HG03159 (cell line): ENCODE measurements at regions not wholly inside any gene's neighbourhood (a gene's known extent, or its start where the extent isn't known, plus 50 kb on each side); places are given as distances from the start of the nearest gene placed in this dataset.

ENCODE experiments used
- ATAC-seq: cut with Tn5 transposase; IDR thresholded peaks from one replicate; pipeline ENCODE4 v1.9.1; 2021; ENCODE audit warnings: mild to moderate bottlenecking, moderate library complexity; ENCODE audit not compliant: unreplicated experiment

DNA sequence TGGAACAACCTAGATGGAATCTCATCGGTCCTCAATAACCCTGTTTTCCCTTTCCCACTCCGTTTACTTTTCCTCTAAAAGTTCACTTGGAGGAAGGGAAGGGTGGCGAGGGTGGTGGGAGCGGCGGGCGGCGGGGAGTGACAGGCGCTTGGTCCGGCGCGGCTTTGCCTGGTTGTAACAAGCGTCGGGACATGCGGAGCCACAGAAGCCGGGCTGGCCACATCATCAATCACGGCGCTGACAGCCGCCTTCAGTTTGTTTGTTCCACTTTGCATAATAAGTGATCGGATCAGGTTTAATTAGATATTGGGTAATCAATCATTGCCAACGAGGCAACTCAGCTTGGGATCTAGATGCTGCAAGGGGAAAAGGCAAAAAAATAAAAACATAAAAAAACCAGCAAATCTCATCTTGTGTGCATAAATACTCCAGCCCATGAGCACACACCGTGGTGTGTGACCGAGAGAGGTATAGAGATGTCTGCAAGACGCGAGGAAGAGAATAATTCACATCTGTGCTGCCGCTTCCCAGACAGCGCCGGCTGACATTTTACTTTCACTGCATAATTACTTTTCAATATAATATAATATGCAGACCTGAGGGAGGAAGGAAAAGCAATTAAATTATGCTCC, 396.2 kb upstream of the IRX4 start:
- ATAC-seq: no peak

- ATAC-seq: no peak
Observed at GRCh38 chr5:2277886-2278285, 395.2 kb upstream of the IRX4 start.

- no peak for ATAC-seq
Observed at GRCh38 chr5:2276101-2276500, 393.4 kb upstream of the IRX4 start.

DNA sequence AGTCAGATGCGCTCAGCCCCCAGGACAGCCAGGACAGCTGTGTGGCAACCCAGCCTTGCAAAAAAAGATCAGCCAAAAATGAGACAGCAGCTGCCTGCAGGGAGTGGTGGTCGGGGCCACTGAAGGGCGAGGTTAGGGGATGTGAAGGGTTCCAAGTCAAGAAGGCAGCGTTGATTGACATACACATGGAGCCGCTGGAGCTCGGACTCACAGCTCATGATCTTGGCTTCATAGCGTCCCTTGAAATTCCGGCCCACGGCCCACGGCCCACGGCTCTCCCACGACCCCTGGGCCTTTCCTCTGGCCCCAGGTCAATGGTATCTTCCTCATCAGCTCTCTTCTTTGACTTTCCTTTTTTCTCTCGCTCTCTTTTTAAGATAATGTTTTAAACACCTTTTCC, 390.0 kb upstream of the IRX4 start:
- no peak for ATAC-seq

DNA sequence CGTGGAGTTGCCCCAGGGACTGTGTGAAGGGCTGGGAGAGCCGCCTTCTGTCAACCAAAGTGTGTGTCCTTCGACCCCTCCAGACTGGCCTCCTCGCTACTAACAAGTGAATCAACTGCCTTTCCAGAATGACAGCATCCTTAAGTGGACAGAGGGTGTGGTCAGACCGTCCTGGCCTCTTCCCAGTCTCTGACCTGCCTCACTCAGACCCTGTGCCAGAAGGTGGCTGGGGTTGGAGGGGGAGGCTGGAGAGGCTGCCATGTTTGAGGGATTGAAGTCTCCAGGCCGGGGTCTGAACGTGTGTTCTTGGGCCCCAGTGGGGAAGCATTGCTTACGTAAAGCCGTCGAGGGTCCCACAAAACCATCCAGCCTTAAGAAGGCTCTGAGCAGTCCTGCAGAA, 389.3 kb upstream of the IRX4 start:
- ATAC-seq: no peak

- ATAC-seq: no peak
Observed at GRCh38 chr5:2271316-2271715, 388.6 kb upstream of the IRX4 start.

- no peak for ATAC-seq
Observed at GRCh38 chr5:2270467-2270866, 387.7 kb upstream of the IRX4 start.

DNA sequence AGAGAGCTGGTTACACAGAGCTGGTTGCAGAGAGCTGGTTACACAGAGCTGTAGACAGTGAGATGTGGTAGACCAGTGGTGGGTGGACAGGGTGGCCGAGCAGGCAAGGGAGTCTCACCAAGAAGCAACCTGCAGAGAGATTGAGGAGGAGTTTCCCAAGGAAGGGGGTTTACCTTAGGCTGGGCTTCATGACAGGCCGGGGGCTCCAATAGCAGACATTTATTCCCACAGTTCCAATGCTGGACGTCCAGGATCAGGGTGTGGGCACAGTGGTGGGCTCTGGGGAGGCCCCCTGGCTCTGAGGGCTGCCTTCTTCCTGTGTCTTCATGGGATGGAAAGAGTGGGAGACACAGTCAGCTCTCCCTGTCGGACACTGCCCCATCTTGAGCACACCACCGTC, 386.9 kb upstream of the IRX4 start:
- no peak for ATAC-seq

DNA sequence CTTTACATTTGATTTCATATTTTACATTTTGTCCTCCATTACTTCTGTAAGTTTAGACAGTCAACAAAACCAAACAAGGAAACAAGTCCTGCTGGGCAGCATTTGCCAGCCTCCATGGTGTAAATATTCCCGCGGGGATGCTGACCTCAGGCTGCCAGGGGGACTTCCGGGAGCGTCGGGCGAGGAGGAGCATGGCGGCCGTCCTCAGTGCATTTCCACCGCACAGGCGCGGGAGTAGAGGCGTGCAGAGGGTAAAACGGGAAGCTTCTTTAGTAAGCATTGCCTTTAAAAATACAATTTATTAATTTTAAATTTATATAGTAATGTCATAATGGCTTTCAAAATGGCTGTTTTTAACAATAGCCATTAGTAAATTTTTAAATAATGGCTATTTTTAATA, 385.3 kb upstream of the IRX4 start:
- ATAC-seq: no peak

DNA sequence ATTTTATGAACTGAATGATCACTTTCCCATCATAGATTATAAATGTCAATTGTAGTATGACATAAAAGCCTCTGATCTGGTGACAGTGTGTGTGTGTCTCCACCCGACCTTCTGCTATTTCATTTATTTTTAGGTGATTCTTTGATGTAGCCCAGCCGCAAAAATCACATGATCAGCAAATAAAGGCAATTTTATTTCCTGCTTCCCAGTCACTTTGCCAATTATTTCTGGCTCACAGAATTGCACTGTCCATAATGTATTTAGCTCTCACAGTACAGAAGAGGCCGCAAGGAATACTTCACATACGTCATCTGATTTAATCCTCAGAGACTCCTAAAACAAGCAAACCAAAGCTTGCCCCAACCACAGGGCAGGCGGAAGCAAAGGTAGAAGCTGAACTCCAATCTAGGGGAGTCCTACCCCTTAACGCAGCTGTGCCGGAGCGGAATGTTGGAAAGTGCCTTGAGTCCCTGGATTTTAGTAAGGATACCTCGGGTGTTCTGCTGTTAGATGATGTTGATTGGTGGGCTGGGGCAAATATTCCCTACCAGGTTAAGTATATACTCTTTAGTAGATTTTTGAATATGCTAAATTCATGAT, 384.0 kb upstream of the IRX4 start:
- no peak for ATAC-seq

- ATAC-seq: no peak
Observed at GRCh38 chr5:2265341-2265740, 382.6 kb upstream of the IRX4 start.

- no peak for ATAC-seq
Observed at GRCh38 chr5:2263763-2264162, 381.0 kb upstream of the IRX4 start.

GRCh38 chr5:2262620-2263019, 379.9 kb upstream of the IRX4 start:
- no peak for ATAC-seq

GRCh38 chr5:2261004-2261703, 378.4 kb upstream of the IRX4 start:
- no peak for ATAC-seq

- no peak for ATAC-seq
Observed at GRCh38 chr5:2260211-2261003, 377.7 kb upstream of the IRX4 start.

- ATAC-seq: no peak
Observed at GRCh38 chr5:2259494-2260107, 376.9 kb upstream of the IRX4 start.

DNA sequence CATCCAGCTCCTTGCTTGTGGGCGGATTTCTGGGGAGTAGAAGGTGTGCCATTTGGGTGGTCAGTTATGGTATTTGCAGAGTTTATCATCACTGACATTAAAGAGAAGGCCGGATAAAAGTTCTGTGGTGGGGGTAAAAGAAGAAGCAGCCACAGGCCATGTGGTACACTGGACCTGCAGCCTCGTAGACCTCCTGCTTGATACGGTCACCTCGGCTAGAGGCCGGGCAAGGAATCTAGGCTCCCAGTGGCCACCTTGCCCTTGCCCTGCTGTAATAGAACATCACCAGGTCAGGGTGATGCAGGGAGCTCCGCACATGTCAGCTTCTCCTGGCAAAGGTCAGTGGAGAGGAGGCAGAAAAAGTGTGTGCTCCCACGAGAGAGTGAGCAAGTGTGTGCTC, 376.1 kb upstream of the IRX4 start:
- no peak for ATAC-seq

DNA sequence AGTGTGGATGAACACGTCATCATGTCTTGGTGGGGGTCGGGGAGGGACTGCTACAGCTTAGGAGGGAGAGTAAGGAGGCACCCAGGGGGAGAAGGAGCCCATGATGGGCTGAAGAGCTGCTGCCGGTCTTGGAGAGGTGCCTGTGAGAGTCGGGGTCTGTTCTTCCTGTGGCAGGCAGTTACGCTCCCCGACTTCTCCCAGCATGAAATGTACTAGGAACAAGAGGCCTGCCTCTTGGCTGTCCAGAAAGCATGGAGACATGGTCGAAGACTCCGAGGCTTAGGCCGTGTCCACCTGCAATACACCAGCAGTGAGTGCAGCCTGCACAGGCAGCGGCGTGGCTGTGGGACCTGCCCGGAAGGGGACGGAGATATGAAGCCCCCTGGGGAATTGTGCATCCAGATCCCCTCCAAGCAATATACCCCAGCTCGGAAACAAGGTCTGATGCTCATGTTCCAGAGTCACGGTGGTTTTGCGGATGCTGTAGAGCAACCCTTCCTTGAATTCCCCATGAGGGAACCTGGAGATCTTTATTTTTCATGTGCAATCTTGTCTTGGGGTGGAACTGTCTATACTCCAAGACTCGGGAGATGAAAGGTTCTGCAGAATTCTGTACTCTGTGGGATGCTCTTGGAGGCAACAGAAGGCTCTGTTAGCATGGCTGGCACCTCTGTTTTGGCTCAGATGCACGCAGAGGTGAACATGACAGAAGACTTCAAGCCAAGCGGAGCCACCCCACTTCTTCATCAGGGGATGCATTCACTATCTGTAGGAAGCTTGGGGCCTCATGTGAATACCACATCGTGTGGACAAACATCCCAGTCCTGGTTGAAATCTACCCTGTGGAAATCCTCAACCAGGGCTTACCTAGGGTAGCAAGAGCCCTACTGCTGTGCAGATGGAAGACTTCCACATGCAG, 374.9 kb upstream of the IRX4 start:
- ATAC-seq: no peak

- no peak for ATAC-seq
Observed at GRCh38 chr5:2256691-2257280, 374.1 kb upstream of the IRX4 start.
